ENCODE measurements at regions not wholly inside any gene's neighbourhood (a gene's known extent, or its start where the extent isn't known, plus 50 kb on each side); places are given as distances from the start of the nearest gene placed in this dataset.

DNA sequence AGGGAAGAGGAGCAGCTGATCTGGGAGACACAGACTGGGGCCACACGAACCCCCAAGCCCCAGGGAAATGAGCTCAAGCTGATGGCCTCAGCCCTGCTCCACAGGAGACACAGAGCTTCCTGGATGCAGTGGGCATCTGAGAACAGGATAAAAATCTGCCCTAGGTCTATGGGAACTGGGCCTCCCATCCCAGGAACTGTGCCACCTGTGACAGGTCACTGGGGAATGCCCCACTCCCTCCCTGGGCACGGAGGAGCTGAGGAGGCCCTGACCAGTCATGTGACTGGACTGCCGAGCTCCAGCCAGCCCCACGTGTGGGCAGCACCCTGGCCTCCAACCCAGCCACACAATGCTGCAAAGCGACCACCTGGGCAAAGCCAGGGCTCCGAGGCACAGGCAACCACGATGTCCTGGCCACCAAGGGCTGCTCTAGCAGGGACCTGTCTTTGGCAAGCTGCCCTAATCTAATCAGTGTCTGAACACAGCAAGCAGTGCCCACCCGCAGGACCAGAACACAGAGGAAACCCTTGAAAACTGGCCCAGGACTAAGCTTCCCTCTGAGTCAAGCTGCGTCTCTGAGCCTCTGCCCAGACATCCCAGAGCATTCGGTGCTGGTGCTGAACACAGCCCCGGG, 57.8 kb upstream of the ID2 start:
- H3K4me3 ChIP-seq (replicated peaks in 1 of 3): no peak overlapping the region
- DNase-seq: peak; percentile 48 to 58
- intact Hi-C loops (cut with DNase I): no loop called here
- H3K36me3 ChIP-seq: no peaks in the 10 kb centered on the region
- H3K27me3 ChIP-seq: no peaks in the 10 kb centered on the region
- H3K27ac ChIP-seq: no peak overlapping the region
- peaks cover 8 to 12% of the 10 kb centered on the region in 2 donors for H3K4me1 ChIP-seq
- H3K9me3 ChIP-seq: no peaks in the 10 kb centered on the region
- TF ChIP-seq POLR2A (IDR thresholded peaks at IDR 0.05): no peak
- TF ChIP-seq CTCF (IDR thresholded peaks at IDR 0.05): no peak
- 66 to 68% methylated on average over 9 to 11 of the region's 11 CpGs for WGBS, 2 donors

DNA sequence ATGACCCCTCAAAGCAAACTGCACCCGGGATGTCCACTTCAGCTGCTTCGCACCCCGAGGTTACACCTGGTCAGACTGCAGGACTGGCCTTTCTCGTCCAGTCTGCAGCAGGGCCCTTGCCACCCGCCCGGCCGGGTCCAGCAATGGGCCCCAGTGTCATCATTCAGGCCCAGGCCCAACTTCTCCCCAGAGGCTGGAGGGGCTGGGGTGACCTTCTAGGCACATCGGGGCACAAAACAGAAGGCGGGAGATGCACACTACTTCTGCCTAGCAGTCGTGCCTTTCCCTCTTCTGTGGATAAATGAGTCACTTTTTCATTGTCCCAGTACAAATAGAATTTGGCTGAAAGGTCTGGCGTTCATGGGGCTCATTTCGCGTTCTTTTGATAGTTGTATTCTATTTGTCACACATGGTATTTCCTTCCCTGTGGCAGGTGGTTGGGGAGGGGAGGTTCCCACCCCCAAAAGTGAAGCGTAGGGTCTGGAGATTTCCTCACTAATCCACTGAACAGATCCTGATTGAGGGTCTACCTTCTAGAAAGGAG, 56.9 kb upstream of the ID2 start:
- Histone ChIP-seq H3K4me1 (peaks cover 8 to 17% of the 10 kb centered on the region in 2 donors), H3K36me3 (no peaks in the 10 kb centered on the region), H3K4me3 (replicated peaks in 1 of 3) (no peak overlapping the region), H3K27me3 (no peaks in the 10 kb centered on the region), H3K27ac (no peak overlapping the region), H3K9me3 (no peaks in the 10 kb centered on the region)
- intact Hi-C loops (cut with DNase I): no loop called here
- TF ChIP-seq POLR2A (IDR thresholded peaks at IDR 0.05): no peak
- TF ChIP-seq CTCF (IDR thresholded peaks at IDR 0.05): no peak
- DNase-seq: no peak
- 87 to 90% methylated on average over 8 to 14 of the region's 14 CpGs for WGBS, 2 donors

DNA sequence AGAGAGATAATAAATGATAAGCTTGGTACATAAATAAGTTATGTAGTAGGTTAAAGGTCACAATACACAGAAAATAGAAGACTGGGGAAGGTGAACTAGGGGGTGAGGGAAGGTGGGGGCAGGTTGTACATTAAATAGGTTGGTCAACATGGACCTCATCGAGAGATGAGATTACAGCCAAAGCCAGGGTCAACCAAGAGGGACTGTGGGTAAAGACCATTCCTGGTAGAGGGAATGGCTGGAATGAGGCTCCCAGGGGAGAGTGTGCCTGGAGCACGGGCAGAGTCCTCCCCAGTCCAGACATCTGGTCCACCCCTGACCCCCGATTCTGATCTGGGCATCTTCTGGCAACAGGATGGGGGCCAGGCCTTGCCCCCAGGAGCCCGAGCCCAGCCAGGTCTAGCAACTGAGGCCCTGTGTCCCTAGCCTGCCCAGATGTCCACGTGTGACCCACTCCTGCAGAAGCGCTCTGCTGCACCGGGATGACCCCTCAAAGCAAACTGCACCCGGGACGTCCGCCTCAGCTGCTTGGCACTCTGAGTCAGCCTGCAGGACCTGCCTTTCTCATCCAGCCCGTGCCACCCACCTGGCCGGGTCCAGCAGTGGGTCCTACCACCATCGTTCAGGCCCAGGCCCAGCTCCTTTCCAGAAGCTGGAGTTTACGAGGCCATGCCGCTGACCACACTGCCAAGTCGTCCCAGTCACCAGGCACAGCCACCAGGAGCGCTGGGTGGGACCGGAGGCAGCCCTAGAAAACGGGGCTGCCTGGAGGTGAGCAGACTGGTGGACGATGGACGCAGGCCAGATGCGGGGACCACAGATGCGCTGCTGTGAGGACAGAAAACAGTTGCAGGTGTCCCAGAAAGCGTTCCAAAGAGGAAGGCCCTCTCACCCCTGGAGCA, 56.2 kb upstream of the ID2 start:
- Histone ChIP-seq H3K9me3 (no peaks in the 10 kb centered on the region), H3K27me3 (no peaks in the 10 kb centered on the region), H3K4me1 (peaks cover 8 to 17% of the 10 kb centered on the region in 2 donors), H3K4me3 (replicated peaks in 1 of 3) (no peak overlapping the region), H3K27ac (no peak overlapping the region), H3K36me3 (no peaks in the 10 kb centered on the region)
- 91 to 92% methylated on average over 21 to 24 of the region's 24 CpGs for WGBS, 2 donors
- TF ChIP-seq POLR2A (IDR thresholded peaks at IDR 0.05) (no peak), CTCF (IDR thresholded peaks at IDR 0.05) (no peak)
- DNase-seq: no peak
- intact Hi-C loops (cut with DNase I): no loop called here

- TF ChIP-seq POLR2A (IDR thresholded peaks at IDR 0.05) (no peak), CTCF (IDR thresholded peaks at IDR 0.05) (no peak)
- WGBS, 2 donors: 93 to 94% methylated on average over 8 of the region's 8 CpGs
- intact Hi-C loops (cut with DNase I): no loop called here
Measured at GRCh38 chr2:8626572-8626971, 55.3 kb upstream of the ID2 start.

More at GRCh38 chr2:8626572-8626971, 55.3 kb upstream of the ID2 start:
- Histone ChIP-seq H3K27ac (no peak overlapping the region), H3K27me3 (no peaks in the 10 kb centered on the region), H3K9me3 (no peaks in the 10 kb centered on the region), H3K36me3 (no peaks in the 10 kb centered on the region), H3K4me1 (peaks cover 8 to 17% of the 10 kb centered on the region in 2 donors), H3K4me3 (replicated peaks in 1 of 3) (no peak overlapping the region)
- no peak for DNase-seq
